ENCODE measurements at regions not wholly inside any gene's neighbourhood (a gene's known extent, or its start where the extent isn't known, plus 50 kb on each side); places are given as distances from the start of the nearest gene placed in this dataset.

DNA sequence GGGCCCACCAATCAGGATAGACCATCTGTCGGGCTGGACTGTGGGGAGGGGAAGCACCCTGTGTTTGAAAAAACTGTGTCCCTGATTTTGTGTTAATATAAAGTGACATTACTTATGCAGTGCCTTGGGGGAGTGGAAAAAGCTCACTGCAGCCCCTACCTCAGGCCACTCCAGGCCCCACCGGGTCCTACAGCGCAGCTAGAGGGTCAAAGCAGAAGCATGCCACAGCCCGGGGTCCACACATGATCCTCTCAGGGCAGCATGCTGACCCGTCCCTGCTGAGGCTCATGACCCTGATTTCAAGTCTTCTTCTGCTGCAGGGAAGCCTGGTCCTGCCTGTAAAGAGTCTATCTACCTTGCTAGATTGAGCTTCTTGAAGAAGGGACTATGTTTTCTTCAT, 133.0 kb upstream of the PLCB4 start:
- Histone ChIP-seq H2AK5ac (ENCODE audit: low read length, severe bottlenecking) (no peak overlapping the region), H3K9me3 (ENCODE audit: control insufficient read depth, low read length) (no peaks in the 10 kb centered on the region), H3K4me1 (ENCODE audit: control insufficient read depth, insufficient read depth, low read depth, low read length) (no peaks in the 10 kb centered on the region), H3K18ac (ENCODE audit: low read depth in 1 of 2, low read length in 2 of 2) (no peak overlapping the region), H3K4me3 (ENCODE audit: insufficient read depth in 1 of 2, low read depth in 1 of 2, low read length in 2 of 2) (no peak overlapping the region), H3K23ac (ENCODE audit: low read length in 2 of 2) (no peak overlapping the region), H3K4me2 (ENCODE audit: low read length, poor library complexity, severe bottlenecking) (no peak overlapping the region), H3K14ac (ENCODE audit: low read length in 2 of 2) (no peak overlapping the region), H4K91ac (ENCODE audit: low read length) (no peak overlapping the region), H3K27me3 (ENCODE audit: control insufficient read depth in 1 of 2, insufficient read depth in 1 of 2, low read length in 2 of 2) (peaks cover 0 to 30% of the 10 kb centered on the region in 2 experiments), H3K36me3 (ENCODE audit: control insufficient read depth in 1 of 2, insufficient read depth in 2 of 2, low read depth in 1 of 2, low read length in 2 of 2) (no peaks in the 10 kb centered on the region), H3K79me1 (replicated peaks; ENCODE audit: low read length, poor library complexity, severe bottlenecking) (no peaks in the 10 kb centered on the region), H3K4ac (ENCODE audit: low read depth in 1 of 2, low read length in 2 of 2) (no peak overlapping the region), H2BK120ac (ENCODE audit: low read depth, low read length) (no peak overlapping the region), H2BK12ac (ENCODE audit: low read length in 2 of 2) (no peak overlapping the region), H2BK5ac (ENCODE audit: low read depth, low read length, poor library complexity, severe bottlenecking) (no peak overlapping the region), H3K27ac (ENCODE audit: low read length, poor library complexity, severe bottlenecking) (no peak overlapping the region), H3K9ac (ENCODE audit: low read length) (no peak overlapping the region), H4K8ac (ENCODE audit: low read length) (no peak overlapping the region), H2BK15ac (ENCODE audit: low read depth, poor library complexity, severe bottlenecking) (no peak overlapping the region), H2AFZ (ENCODE audit: low read depth, low read length) (no peak overlapping the region)
- DNase-seq = no peak
- 86% methylated on average over 4 of the region's 5 CpGs for WGBS

DNA sequence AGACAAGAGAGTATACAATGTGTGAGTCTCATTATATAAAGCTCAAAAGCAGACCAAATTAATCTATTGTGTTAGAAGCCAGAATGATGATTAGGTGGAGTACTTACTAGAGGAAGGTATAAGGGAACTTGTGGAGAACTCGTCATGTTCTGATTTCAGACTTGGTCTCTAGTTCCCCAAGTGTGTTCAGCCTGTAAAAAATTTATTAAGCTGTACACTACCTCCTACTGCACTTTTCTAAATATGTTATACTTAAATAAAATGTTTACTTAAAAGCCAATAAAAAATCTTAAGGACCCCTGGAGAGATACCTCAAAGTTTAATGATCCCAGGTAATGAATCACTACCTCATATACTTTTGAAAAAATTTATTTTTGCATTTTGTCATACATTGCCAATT, 130.4 kb upstream of the PLCB4 start:
- H3K4ac ChIP-seq (ENCODE audit: low read depth in 1 of 2, low read length in 2 of 2) = no peak overlapping the region
- no peak overlapping the region for H3K27ac ChIP-seq (ENCODE audit: low read length, poor library complexity, severe bottlenecking)
- no peak overlapping the region for H3K9ac ChIP-seq (ENCODE audit: low read length)
- no peak overlapping the region for H3K4me3 ChIP-seq (ENCODE audit: insufficient read depth in 1 of 2, low read depth in 1 of 2, low read length in 2 of 2)
- no peak overlapping the region for H2BK120ac ChIP-seq (ENCODE audit: low read depth, low read length)
- no peak for DNase-seq
- H2AK5ac ChIP-seq (ENCODE audit: low read length, severe bottlenecking) = no peak overlapping the region
- WGBS = no CpG with 5 or more reads among the region's 1 CpG
- H2BK5ac ChIP-seq (ENCODE audit: low read depth, low read length, poor library complexity, severe bottlenecking) = no peak overlapping the region
- no peaks in the 10 kb centered on the region for H3K79me1 ChIP-seq (replicated peaks; ENCODE audit: low read length, poor library complexity, severe bottlenecking)
- H2AFZ ChIP-seq (ENCODE audit: low read depth, low read length) = no peak overlapping the region
- no peak overlapping the region for H4K91ac ChIP-seq (ENCODE audit: low read length)
- H3K9me3 ChIP-seq (ENCODE audit: control insufficient read depth, low read length) = no peaks in the 10 kb centered on the region
- no peak overlapping the region for H3K18ac ChIP-seq (ENCODE audit: low read depth in 1 of 2, low read length in 2 of 2)
- H3K23ac ChIP-seq (ENCODE audit: low read length in 2 of 2) = no peak overlapping the region
- no peak overlapping the region for H2BK15ac ChIP-seq (ENCODE audit: low read depth, poor library complexity, severe bottlenecking)
- no peaks in the 10 kb centered on the region for H3K36me3 ChIP-seq (ENCODE audit: control insufficient read depth in 1 of 2, insufficient read depth in 2 of 2, low read depth in 1 of 2, low read length in 2 of 2)
- no peak overlapping the region for H3K4me2 ChIP-seq (ENCODE audit: low read length, poor library complexity, severe bottlenecking)
- no peak overlapping the region for H3K14ac ChIP-seq (ENCODE audit: low read length in 2 of 2)
- no peaks in the 10 kb centered on the region for H3K4me1 ChIP-seq (ENCODE audit: control insufficient read depth, insufficient read depth, low read depth, low read length)
- H3K27me3 ChIP-seq (ENCODE audit: control insufficient read depth in 1 of 2, insufficient read depth in 1 of 2, low read length in 2 of 2) = peaks cover 0 to 46% of the 10 kb centered on the region in 2 experiments
- H4K8ac ChIP-seq (ENCODE audit: low read length) = no peak overlapping the region
- no peak overlapping the region for H2BK12ac ChIP-seq (ENCODE audit: low read length in 2 of 2)

DNA sequence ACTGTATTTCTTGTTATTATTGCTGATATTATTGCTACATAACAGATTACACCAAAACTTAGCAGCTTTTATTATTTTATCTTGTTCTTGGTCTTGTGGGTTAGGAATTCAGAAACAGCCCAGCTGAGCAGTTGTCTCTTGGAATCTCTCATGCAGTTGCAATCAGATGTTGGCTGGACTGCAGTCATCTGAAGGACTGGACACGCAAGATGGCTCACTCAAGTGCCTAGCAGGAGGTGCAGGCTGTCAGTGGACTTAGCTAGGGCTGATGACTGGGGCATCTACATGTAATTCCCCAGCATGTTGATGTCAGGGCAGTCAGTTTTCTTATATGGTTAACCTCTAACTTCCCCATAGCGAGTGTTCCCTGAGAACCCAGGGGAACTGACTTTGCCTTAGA, 128.6 kb upstream of the PLCB4 start:
- Histone ChIP-seq H2BK15ac (ENCODE audit: low read depth, poor library complexity, severe bottlenecking) (no peak overlapping the region), H3K18ac (ENCODE audit: low read depth in 1 of 2, low read length in 2 of 2) (no peak overlapping the region), H3K9ac (ENCODE audit: low read length) (no peak overlapping the region), H3K4me3 (ENCODE audit: insufficient read depth in 1 of 2, low read depth in 1 of 2, low read length in 2 of 2) (no peak overlapping the region), H4K8ac (ENCODE audit: low read length) (no peak overlapping the region), H3K14ac (ENCODE audit: low read length in 2 of 2) (no peak overlapping the region), H3K9me3 (ENCODE audit: control insufficient read depth, low read length) (no peaks in the 10 kb centered on the region), H3K4me2 (ENCODE audit: low read length, poor library complexity, severe bottlenecking) (no peak overlapping the region), H4K91ac (ENCODE audit: low read length) (no peak overlapping the region), H3K79me1 (replicated peaks; ENCODE audit: low read length, poor library complexity, severe bottlenecking) (no peaks in the 10 kb centered on the region), H3K4ac (ENCODE audit: low read depth in 1 of 2, low read length in 2 of 2) (no peak overlapping the region), H3K27me3 (ENCODE audit: control insufficient read depth in 1 of 2, insufficient read depth in 1 of 2, low read length in 2 of 2) (peaks cover 0 to 47% of the 10 kb centered on the region in 2 experiments), H2BK5ac (ENCODE audit: low read depth, low read length, poor library complexity, severe bottlenecking) (no peak overlapping the region), H3K4me1 (ENCODE audit: control insufficient read depth, insufficient read depth, low read depth, low read length) (no peaks in the 10 kb centered on the region), H3K27ac (ENCODE audit: low read length, poor library complexity, severe bottlenecking) (no peak overlapping the region), H2AK5ac (ENCODE audit: low read length, severe bottlenecking) (no peak overlapping the region), H2BK120ac (ENCODE audit: low read depth, low read length) (no peak overlapping the region), H2BK12ac (ENCODE audit: low read length in 2 of 2) (no peak overlapping the region), H3K36me3 (ENCODE audit: control insufficient read depth in 1 of 2, insufficient read depth in 2 of 2, low read depth in 1 of 2, low read length in 2 of 2) (no peaks in the 10 kb centered on the region), H2AFZ (ENCODE audit: low read depth, low read length) (no peak overlapping the region), H3K23ac (ENCODE audit: low read length in 2 of 2) (no peak overlapping the region)
- DNase-seq = no peak
- 100% methylated on average over 2 of the region's 2 CpGs for WGBS

DNA sequence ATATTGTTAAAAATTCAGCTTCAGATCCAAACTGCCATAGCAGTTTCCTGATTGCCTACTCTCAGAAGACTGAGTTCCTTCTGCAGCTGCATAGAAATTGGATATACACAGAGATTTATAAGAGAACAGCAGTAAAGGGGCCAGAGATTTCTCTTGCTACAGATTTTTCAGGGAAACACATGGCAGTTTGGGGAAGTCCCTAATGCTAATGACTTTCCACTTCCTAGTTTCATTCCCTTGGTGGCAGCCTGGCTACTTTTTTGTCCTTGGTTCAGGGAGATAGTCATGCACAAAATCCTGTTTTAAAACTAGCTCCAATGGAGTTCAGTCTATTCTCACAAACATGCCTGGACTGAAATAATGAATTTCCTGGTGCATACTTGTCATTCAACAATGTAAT, 125.3 kb upstream of the PLCB4 start:
- no peak overlapping the region for H2AFZ ChIP-seq (ENCODE audit: low read depth, low read length)
- H2AK5ac ChIP-seq (ENCODE audit: low read length, severe bottlenecking) = no peak overlapping the region
- peaks cover 0 to 51% of the 10 kb centered on the region in 2 experiments for H3K27me3 ChIP-seq (ENCODE audit: control insufficient read depth in 1 of 2, insufficient read depth in 1 of 2, low read length in 2 of 2)
- H2BK120ac ChIP-seq (ENCODE audit: low read depth, low read length) = no peak overlapping the region
- no peaks in the 10 kb centered on the region for H3K36me3 ChIP-seq (ENCODE audit: control insufficient read depth in 1 of 2, insufficient read depth in 2 of 2, low read depth in 1 of 2, low read length in 2 of 2)
- H3K79me1 ChIP-seq (replicated peaks; ENCODE audit: low read length, poor library complexity, severe bottlenecking) = no peaks in the 10 kb centered on the region
- no peak overlapping the region for H3K9ac ChIP-seq (ENCODE audit: low read length)
- no peak overlapping the region for H2BK5ac ChIP-seq (ENCODE audit: low read depth, low read length, poor library complexity, severe bottlenecking)
- DNase-seq = no peak
- H3K9me3 ChIP-seq (ENCODE audit: control insufficient read depth, low read length) = no peaks in the 10 kb centered on the region
- no peak overlapping the region for H3K23ac ChIP-seq (ENCODE audit: low read length in 2 of 2)
- no peak overlapping the region for H2BK15ac ChIP-seq (ENCODE audit: low read depth, poor library complexity, severe bottlenecking)
- no peak overlapping the region for H4K91ac ChIP-seq (ENCODE audit: low read length)
- no peak overlapping the region for H3K4ac ChIP-seq (ENCODE audit: low read depth in 1 of 2, low read length in 2 of 2)
- H2BK12ac ChIP-seq (ENCODE audit: low read length in 2 of 2) = no peak overlapping the region
- H3K4me2 ChIP-seq (ENCODE audit: low read length, poor library complexity, severe bottlenecking) = no peak overlapping the region
- no peak overlapping the region for H3K27ac ChIP-seq (ENCODE audit: low read length, poor library complexity, severe bottlenecking)
- no peak overlapping the region for H3K18ac ChIP-seq (ENCODE audit: low read depth in 1 of 2, low read length in 2 of 2)
- H3K4me3 ChIP-seq (ENCODE audit: insufficient read depth in 1 of 2, low read depth in 1 of 2, low read length in 2 of 2) = no peak overlapping the region
- H3K14ac ChIP-seq (ENCODE audit: low read length in 2 of 2) = no peak overlapping the region
- no peaks in the 10 kb centered on the region for H3K4me1 ChIP-seq (ENCODE audit: control insufficient read depth, insufficient read depth, low read depth, low read length)
- H4K8ac ChIP-seq (ENCODE audit: low read length) = no peak overlapping the region
